GM18502 (cell line): ENCODE measurements at regions not wholly inside any gene's neighbourhood (a gene's known extent, or its start where the extent isn't known, plus 50 kb on each side); places are given as distances from the start of the nearest gene placed in this dataset.

Experiments used
- ATAC-seq: cut with Tn5 transposase; IDR thresholded peaks from one replicate; pipeline ENCODE4 v1.9.1; 2021; ENCODE audit warnings: mild to moderate bottlenecking; ENCODE audit not compliant: unreplicated experiment, poor library complexity

DNA sequence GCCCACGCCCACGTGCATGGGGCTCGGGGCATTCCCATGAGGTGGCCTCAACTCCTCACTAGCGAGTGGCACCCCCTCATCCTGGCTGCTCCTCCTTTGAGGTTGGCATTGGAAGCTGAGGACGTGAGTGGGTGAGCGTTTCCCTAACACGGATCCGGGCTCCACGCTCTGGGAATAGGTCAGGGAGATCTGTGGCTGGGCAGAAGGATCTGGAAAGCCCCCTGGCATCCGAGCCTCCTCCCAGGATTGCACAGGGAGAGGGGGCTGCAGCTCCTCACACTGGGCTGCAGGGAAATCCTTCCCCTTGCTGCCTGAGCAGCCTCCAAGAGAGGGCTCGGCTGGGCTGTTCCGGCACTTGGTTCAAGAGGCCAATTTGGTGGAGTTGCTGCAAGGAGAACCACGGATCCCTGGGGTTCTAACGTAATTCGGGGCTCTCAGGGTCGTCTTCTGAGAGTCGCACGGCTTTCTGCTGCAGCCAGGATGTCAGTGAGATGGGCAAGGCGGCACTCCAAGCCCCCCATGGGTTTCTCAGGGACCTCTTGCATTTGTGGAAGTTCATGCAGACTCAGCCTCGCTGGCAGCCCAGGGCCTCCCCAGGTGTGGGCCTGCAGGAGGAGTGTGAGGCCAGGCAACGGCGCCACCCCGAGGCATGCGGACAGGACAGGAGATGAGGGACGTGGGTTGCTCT is 1119.0 kb downstream of the BRD1 start:
- ATAC-seq: no peak

DNA sequence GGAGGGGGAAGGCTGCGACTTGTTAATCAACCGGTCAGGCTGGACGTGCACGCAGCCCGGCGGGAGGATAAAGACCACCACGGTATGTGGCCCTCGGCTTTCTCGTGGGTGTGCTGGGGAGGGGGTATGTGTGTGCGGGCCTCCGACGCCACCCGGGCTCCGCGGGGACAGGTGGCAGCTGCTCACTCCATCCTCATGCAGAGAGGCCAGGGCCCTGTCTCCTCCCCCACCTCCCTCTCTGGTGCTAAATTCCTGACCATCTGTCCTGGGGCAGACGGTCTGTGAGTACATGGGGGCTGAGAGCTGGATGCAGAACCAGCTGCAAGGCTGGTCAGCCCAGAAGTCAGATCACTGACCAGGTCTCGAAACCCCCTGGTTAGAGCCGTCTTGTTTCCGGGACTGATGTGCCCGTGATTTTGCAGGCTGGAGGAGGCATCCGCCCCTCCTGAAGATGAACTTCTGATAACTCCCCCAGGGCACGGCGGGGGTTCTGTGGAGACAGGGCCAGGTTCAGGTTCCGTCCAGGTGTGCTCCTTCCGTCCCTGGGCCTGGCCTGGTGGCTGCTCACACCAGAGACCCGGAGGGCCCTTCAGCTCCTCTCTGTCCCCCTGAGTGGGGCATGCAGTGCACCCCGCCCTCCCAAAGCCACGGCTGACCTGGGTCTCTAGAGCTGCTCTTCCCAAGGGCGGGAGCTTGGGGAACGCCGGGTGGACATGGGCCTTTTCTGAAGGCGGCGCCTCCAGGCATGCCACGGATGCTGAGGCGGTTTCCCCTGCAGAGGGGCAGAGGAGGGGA is 1119.7 kb downstream of the BRD1 start:
- ATAC-seq: no peak

DNA sequence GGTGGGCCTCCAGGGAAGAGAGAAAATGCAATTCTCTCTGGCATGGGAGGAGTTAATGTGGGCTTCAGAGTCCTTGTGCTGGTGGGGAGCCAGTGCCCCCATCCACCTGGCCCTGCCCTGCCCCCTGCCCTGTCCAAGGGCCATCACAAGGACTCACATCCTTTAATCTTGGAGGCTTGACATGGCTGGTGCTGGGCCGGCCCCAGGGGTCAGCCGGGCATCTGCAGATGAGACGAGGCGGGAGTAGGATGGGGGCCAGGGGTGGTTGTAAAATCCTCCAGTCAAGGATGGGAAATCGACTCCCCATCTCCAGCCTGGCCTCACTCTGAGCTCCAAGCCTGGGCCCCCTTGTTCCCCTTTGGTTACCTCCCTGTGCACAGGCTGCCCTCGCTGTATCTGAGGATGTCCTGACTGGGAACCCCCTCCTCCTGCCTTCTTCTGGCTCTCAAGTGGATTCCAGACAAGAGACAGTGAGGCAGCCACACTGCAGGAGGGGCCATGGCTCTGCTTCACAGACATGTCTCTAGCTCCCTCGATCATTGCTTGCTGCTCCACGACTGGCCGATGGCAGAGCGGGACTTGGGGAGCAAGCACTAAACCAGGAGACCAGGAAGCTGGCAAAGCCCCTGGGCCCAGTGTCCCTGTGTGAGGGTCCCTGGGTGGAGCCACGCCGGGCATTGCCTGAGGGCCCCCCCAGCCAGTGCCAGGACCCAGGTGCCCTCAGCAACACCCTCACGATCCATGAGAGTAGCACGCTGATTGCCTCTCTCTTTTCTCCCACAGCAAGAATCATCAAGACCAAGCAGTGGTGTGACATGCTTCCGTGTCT is 1120.5 kb downstream of the BRD1 start:
- no peak for ATAC-seq

DNA sequence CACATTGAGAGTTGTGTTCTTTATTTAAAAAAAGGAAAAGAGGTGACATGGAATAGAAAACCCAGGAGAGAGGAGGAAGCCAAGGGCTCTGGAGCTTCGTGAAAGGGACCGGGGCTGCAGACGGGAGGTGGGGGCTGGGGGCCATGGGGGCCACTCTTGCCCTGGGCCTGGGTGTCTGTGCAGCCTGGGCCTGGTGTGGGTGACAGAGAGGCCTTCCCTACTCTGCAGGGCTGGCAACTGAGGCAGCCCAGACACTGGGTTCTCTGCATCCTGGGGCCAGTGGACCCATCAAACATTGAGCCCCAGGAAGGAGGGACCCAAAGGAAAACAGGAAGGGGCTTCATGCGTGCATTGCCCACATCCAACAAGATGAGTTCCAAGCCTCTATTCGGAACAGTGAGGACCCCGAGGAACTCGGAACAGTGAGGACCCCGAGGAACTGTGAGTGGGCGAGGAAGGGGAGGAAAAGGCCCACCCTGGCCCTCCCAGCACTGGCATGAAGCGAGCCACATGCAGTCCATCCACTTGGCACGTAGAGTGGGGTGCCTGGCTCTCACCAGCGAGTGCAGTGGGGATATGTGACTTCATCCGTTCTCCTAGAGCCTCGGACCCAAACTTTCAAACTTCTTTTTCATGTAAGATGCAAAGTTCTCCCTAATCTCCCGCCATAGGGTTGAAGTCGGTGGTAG is 1121.6 kb downstream of the BRD1 start:
- no peak for ATAC-seq

DNA sequence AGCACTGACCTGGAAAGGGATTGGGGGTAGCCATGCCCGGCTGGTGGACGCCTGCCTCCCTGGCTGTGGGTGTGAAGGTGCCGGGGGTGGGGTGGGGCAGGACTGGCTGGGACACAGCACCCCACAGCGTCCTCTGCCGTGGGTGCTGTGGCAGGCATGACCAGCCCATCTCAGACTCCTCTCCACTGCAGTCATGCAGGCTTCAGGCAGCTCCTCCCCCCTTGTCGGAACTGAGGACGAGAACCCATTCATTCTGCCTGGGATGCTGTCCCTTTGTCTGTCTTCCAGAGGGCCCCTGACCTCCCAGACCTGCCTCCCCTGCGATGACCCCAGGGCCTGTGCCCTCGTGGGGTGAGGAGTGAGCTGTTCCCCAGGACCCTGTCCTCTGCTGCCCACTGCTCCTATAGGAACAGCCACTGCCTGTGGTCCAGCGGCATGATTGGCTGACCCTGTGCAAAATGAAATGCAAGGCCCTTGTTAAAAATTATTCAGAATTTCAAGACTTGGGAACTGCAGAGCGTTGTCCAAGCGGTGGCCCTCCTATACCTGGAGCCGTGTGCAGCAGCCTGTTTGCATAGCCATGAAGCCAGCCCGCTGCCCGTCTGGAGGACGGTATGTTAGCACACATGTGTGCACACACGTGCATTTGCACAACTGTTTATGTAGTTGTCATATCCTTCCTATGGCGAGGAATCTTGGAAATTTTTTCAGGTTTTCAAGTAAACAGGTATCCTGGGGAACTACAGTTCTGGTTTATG is 1122.3 kb downstream of the BRD1 start:
- ATAC-seq: no peak

DNA sequence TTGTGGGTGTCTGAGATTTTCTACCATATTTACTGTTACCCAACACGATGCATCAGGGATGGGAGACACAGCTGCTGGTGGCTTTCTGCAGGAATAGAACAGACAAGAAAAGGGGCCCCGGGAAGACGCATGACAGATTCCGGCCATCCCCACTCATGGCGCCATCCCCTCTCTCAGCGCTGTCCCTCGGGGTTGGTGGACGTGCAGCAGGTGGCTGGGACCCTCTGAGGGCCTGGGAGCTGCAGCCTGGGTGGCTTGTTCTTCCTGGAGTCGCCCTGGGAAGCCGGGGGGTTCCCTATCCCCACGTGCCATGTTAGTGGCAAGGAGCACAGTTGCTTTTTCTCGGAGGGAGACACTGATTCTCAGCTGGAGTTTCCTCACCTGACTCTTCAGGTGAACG is 1123.3 kb downstream of the BRD1 start:
- ATAC-seq: no peak

DNA sequence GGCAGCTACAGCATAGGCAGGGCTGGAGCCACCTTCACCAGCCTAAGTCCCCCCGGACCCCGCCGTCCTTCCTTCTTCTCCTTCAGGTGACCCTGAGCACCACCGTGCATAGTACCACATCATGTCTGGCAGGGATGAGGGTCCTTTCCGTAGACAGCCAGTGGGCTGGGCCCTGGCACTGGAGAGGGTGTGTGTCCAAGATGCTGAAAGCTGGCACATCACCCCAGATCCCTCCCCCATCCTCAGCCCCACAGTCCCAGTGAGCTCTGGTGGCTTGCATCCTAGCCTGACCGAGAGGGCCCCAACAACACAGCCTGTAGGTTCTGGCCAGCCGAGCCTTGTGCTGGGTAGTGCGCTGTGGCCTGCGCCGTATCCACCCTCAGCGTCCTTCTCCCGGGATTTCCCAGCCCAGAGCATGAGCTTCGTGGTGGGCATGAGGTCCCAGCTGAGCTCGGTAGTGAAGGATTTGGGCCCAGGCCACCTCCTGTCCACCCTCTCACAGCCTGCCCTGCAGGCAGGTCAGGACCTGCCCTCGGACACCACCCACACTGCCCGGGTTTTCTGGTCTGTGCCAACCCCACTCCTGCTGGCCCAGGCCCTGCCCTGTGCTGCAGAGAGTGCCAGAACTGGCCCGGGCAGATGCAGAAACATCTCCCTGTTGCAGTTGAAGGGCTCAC is 1124.3 kb downstream of the BRD1 start:
- ATAC-seq: no peak

DNA sequence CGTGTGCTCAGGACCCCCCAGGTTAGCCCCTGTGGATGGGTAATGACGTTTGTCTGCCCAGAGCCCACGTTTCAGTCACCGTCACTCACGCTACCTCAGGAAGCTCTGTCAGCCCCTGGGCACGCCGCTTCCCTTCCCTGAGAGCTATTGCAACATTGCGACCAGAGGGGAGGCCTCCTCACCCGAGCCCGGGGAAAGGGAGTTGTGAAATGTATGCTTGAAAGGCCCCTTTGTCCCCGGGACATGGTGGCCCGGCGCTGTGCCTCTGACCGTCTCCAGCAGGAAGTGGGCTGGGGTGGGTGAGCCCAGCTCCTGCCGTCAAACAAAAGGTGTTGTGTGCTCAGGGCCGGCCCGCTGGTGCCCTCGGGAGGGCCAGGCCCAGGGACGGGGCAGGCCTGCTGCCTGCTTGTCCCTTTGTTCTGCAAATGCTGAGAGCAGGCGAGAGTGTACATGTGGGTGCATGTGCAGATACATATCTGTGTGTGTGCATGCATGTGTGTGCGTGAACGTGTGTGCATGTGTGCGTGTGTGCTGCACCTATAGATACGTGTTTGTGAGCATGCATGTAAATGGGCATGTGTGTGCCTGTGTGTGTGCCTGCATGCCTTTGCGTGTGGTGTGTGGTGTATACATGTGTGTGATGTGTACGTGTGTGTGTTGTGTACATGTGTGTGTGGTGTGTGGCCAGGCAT is 1125.0 kb downstream of the BRD1 start:
- ATAC-seq: no peak

DNA sequence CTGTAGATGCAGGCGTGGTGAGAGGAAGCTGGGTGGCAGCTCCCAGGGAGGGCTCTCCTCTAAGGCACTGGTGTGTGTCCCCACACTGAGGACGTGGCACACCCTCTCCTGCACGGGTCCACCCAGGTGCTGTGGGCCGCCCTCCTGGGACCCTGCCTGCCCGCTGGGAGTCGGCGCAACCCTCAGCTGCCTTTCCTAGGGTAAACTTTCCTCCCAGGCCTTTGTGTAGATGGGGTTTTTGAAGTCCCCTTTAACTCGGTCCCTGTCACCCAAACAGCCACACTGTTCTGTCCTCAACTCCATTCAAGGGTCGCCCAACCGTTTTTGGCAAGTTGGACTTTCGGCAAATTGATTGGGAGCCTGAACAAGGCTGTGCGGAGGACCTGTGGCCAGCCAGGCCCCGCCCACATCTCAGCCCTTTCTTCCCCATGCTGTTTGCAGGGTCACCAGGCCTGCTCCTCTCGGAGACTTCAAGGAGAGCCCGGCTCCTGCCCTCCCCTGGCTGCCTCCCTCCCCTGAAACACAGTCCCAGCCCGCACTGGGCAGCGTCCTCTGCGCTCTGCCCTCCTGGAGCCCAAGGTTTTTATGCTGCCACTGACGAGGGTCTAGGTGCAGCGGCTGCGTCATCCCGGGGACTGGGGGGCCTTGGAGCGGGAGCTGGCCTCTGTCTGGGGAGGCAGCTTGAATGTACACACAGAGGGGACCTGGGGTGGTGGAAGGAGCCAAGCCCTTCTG is 1126.2 kb downstream of the BRD1 start:
- ATAC-seq: no peak

DNA sequence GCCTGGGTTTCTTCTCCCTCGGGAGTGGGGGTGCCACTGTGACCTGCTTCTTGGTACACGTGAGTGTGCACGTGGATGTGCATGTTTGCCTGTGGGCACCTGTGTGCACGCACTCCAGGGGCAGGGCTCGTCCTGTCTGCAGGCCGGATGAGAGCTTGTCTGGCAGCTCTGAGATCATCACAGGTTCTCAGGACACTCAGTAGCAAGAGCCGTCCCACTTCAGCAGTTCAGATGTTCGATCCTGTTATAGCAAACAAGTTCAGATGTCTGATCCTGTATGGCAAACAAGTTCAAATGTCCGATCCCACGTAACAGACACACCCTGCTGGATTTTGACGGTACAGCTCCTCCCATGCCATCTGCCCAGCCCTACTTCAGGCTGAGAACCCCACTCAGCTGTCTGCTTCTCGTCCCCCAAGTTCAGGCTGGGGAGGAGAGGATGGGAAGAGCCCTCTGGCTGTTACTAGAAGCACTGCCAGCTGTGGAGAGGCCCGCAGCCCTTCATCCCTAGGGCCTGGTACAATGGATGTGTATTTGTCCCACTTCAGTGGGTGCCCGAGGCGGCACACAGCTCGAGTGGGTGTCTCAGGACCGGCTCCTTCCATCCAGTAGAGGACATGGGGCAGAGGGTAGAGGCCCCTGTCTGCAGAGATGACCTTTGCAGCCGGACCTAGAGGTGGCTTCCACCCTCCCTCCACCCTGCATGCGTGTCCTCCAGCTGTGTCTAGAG is 1126.9 kb downstream of the BRD1 start:
- no peak for ATAC-seq

DNA sequence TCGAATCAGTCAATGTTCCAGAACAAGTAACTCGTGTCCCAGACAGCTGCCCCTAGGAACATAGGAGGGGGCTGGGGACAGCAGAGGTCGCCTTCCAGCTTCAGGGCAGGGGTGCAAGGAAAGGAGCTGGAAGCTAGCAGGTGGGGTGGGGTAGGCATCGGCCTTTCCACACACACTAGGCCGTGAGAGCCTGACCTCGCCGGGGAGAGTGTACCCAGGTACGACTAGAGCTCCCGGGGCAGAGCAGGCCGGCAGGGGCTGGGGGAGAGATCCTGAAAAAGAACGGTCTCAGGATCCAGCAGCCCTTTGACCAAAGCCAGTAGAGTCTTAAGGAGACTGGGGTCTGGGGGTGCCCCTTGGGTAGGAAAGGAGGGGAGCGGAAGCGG is 1127.5 kb downstream of the BRD1 start:
- ATAC-seq: no peak

DNA sequence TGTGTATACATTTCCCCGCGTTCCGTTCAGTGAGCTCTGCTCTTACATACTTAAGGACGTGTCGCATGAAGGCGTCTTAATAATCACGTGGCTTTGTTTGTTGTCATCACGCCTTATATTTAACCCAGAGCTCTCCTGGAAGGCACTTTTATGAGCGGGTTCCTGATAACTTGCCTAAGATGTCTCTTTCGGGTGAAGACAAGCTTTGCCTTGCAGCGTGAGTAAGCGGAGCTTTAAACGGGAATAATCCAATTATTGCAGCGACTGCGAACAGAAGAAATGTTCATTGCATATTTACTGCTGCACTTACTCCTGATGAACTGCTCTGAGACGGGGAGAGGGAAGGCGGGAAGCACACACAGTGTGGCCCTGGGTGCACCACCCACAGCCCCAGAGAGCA is 1128.2 kb downstream of the BRD1 start:
- ATAC-seq: no peak

DNA sequence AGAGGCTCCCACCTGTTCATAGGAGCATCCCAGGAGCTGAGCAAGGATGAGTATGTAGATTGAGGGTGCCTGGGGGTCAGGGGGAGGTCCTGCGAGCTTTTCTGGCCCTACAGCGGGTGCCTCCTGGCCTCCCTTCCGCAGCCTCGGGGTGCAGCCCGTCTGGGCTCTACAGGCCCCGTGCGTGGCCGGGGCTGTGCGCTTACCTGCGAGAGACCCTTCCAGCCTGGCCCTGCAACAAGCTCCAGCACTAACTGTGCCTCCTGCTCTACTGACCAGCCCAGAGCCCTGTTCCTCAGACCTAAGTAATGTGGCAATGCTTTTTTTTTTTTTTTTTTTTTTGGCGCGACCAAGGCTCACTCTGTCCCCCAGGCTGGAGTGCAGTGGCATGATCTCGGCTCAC is 1129.1 kb downstream of the BRD1 start:
- ATAC-seq: no peak

DNA sequence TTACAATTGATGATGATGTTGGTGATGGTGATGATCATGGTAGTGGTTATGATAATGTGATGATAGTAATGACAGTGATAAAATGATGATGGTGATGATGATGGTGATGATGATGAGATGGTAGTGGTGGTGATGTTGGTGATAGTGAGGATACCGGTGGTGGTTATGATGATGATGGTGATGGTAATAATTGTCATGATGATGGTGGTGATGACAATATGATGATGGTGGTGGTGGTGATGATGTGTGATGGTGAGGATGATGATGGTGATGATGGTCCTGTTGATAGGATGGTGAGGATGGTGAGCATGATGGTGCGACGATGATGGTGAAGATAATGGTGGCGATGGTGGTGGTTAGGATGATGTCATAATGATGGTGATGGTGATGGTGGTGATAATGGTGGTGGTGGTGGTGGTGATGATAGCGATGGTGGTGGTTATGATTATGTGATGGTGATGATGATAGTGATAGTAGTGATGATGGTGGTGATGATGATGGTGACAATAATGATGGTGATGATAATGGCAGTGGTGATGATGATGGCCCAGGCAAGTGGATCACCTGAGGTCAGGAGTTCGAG is 1129.9 kb downstream of the BRD1 start:
- no peak for ATAC-seq

DNA sequence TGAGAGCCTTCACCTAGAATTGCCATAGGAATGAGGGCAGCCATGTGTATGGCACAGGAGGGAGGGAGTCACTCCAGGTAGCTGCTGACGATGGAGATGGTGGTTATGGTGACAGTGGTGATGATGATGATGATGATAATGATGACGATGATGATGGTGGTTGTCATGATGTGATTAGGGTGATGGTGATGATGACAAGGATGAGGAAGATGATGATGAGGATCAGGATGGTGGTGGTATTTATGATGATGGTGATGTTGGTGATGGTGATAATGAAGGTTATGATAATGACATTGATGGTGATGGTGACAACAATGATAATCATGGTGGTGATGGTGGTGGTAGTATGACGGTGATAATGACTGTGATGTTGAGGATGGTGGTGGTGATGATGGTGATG is 1130.5 kb downstream of the BRD1 start:
- no peak for ATAC-seq

DNA sequence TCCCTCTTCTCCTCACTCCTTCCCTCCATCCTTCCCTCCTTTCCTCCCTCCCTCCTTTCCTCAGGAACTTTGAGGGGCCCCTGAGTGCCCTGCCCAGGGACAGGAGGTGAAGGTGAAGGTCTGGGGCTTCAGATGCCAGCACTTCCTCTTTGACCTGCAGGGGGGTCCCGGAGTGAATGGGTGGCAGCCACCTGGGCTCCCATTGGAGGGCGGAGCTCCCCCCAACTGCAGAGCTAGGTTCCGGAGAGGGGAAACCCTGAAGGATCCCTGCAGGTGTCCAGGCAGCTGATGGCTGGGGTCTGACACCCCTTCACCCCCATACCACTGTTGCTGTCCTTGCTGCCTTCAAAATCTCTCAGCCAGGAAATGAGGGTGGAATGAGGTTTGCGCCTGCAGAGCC is 1131.3 kb downstream of the BRD1 start:
- ATAC-seq: no peak

DNA sequence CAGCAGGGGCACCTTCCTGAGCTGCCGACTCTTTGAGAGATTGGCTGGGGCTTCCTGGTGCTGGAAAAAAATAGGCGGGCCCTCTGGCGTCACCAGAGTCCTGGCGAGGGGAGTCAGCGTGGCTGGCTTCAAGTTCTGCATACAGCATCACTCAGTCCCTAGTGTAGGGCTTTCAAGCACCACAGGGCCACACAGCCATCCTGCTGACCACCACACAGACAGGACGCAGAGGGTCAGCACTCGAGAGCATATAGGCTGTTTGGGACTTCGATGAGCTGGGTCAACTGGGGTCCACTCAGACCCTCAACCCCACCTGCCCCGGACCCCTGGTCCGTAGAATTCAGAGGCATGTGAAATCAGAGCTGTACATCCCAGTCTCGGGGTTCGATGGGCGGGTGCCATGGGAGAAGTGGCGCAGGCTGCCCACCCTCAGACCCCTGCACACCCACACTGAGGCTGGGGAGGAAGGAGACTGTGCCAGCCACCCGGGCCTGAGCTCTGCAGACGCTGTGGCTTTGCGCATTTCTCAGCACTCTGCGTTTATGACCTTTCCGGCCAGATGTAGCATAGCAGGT is 1131.9 kb downstream of the BRD1 start:
- no peak for ATAC-seq
